Lung (tissue), 11 donors: ENCODE measurements at regions not wholly inside any gene's neighbourhood (a gene's known extent, or its start where the extent isn't known, plus 50 kb on each side); places are given as distances from the start of the nearest gene placed in this dataset.

Experiments
- ATAC-seq: fragments of 200-7000 bp; cut with Tn5 transposase; one replicate; pipeline ENCODE4 v1.9.1; 2020; ENCODE audit warnings: moderate number of reproducible peaks; ENCODE audit not compliant: insufficient read depth, low FRiP score
- DNase-seq, 3 donors: peaks; one replicate each; pipeline ENCODE4 v3.0.0-alpha.2; 2013 to 2017
- H3K27ac ChIP-seq, 2 donors: one replicate each; pipeline ENCODE4 v1.5.1; 2013; ENCODE audit warnings: mild to moderate bottlenecking in 2 of 2, moderate library complexity in 2 of 2, control low read depth in 1 of 2, inconsistent platforms in 1 of 2, low read depth in 1 of 2, low read length in 1 of 2
- H3K27me3 ChIP-seq, 3 donors: one replicate each; pipeline ENCODE4 v1.5.1; 2013; ENCODE audit warnings: low read length in 2 of 3; ENCODE audit not compliant: control insufficient read depth in 3 of 3, insufficient read depth in 3 of 3
- H3K36me3 ChIP-seq, 4 donors: one replicate each; pipeline ENCODE4 v1.5.1; 2013; ENCODE audit warnings: low read length in 4 of 4, mild to moderate bottlenecking in 1 of 4, moderate library complexity in 1 of 4; ENCODE audit not compliant: control insufficient read depth in 4 of 4, insufficient read depth in 4 of 4
- H3K4me1 ChIP-seq, 5 donors: one replicate each; pipeline ENCODE4 v1.5.1; 2013; ENCODE audit warnings: low read length in 5 of 5, mild to moderate bottlenecking in 2 of 5, moderate library complexity in 1 of 5; ENCODE audit not compliant: control insufficient read depth in 5 of 5, insufficient read depth in 5 of 5
- H3K4me3 ChIP-seq: one replicate; pipeline ENCODE4 v1.5.1; 2013; ENCODE audit warnings: mild to moderate bottlenecking, control low read depth, moderate library complexity
- H3K9ac ChIP-seq, 2 donors: one replicate each; pipeline ENCODE4 v1.5.1; 2013; ENCODE audit warnings: low read length in 2 of 2, control low read depth in 1 of 2; ENCODE audit not compliant: insufficient read depth in 1 of 2
- H3K9me3 ChIP-seq, 4 donors: one replicate each; pipeline ENCODE4 v1.5.1; 2013; ENCODE audit warnings: low read length in 3 of 4, mild to moderate bottlenecking in 1 of 4, moderate library complexity in 1 of 4; ENCODE audit not compliant: control insufficient read depth in 4 of 4, insufficient read depth in 3 of 4
- CTCF ChIP-seq: IDR thresholded peaks from 2 replicates; pipeline ENCODE4 v1.5.1; 2012; ENCODE audit warnings: mild to moderate bottlenecking; ENCODE audit errors: control extremely low read depth, extremely low read depth
- WGBS, 2 donors: extraction: QIAGEN DNeasy Blood & Tissue Kit; methylation state at CpG; one replicate each; pipeline ENCODE4 v1.1.7; 2013; 5-methylcytosine and 5-hydroxymethylcytosine counted together
- donor health status: control.
- donor health status: control.
- donor health status: Bipolar disorder and iron deficiency.
- donor health status: healthy.
- donor health status: DM: yes; HTN: yes; CAD: no.

GRCh38 chr3:178259703-178260102 is 276.5 kb upstream of the KCNMB2 start:
- Histone ChIP-seq H3K36me3 (no peaks in the 10 kb centered on the region), H3K27ac (no peak overlapping the region), H3K4me1 (peaks cover 0 to 13% (median 3%) of the 10 kb centered on the region in 5 donors), H3K9ac (no peak overlapping the region), H3K9me3 (peaks cover 0 to 2% (median 0%) of the 10 kb centered on the region in 4 donors), H3K27me3 (no peaks in the 10 kb centered on the region), H3K4me3 (no peak overlapping the region)
- DNase-seq (no peak), ATAC-seq (no peak)
- no peak for TF ChIP-seq CTCF

- Histone ChIP-seq H3K27ac (peak overlapping the region in 1 of 2 donors; percentile 21), H3K27me3 (no peaks in the 10 kb centered on the region), H3K4me3 (no peak overlapping the region), H3K9ac (no peak overlapping the region), H3K9me3 (no peaks in the 10 kb centered on the region), H3K36me3 (no peaks in the 10 kb centered on the region), H3K4me1 (peaks cover 0 to 13% (median 3%) of the 10 kb centered on the region in 5 donors)
- no peak for ATAC-seq
- WGBS, 2 donors = 27 to 29% methylated on average over 4 of the region's 4 CpGs
- no peak for TF ChIP-seq CTCF
- DNase-seq = peak; percentile 23 to 71 (median 66)
These were observed 275.2 kb upstream of the KCNMB2 start for GRCh38 chr3:178260887-178261565.

- H3K9ac ChIP-seq = no peak overlapping the region
- peaks cover 0 to 13% (median 3%) of the 10 kb centered on the region in 5 donors for H3K4me1 ChIP-seq
- H3K9me3 ChIP-seq = no peaks in the 10 kb centered on the region
- DNase-seq = peak in 2 of 3 donors; percentile 24 to 33
- no peaks in the 10 kb centered on the region for H3K36me3 ChIP-seq
- TF ChIP-seq CTCF = no peak
- no peak overlapping the region for H3K27ac ChIP-seq
- 28 to 61% methylated on average over 2 of the region's 2 CpGs for WGBS, 2 donors
- H3K4me3 ChIP-seq = no peak overlapping the region
- no peaks in the 10 kb centered on the region for H3K27me3 ChIP-seq
- ATAC-seq = no peak
These were observed 272.9 kb upstream of the KCNMB2 start for GRCh38 chr3:178263236-178263916.
